NCI-H526 (cell line): ENCODE measurements at regions not wholly inside any gene's neighbourhood (a gene's known extent, or its start where the extent isn't known, plus 50 kb on each side); places are given as distances from the start of the nearest gene placed in this dataset.
A peak's percentile ranks its signal among the peaks of the same experiment; 100 is the strongest.
"Not testable (repeated sequence)": the region's sequence is repeated elsewhere in the genome, so short reads cannot be mapped to it uniquely, and the experiment has no call there.

Experiments
- DNase-seq, 2 experiments: peaks; one replicate each; lab custom pipeline; 2025; lab: John Stamatoyannopoulos, UW

DNA sequence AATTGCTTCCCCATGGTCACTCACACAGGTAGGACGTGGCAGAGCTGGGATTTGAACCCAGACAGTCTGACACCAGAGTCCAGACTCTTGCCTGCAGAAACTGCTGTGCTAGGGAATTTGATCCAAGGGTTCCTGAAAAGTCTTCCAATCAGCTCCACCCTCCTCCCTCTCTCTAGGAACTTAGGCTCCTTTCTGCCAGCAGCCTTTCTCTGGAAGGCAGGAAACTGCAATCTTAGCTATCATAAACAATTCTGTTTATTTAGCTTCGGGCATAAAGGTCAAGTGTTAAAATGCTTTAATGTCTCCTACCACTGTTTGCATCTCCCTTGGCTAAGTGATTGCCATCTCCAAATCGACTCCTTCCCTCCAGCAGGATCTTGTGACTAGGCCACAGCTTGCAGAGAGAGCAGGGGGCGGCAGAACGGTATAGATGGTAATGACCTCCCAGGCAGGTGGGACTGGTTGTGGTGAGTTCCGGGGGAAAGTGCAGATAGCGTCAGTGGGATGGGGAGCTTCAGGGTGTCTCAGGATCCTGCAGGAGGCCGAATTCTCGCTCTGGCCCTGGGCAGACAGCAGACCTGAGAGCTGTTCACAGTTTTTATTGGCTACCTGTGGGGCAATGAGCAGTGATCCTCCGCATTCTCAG lies 882.4 kb upstream of the EEF2KMT start:
- no peak for DNase-seq

DNA sequence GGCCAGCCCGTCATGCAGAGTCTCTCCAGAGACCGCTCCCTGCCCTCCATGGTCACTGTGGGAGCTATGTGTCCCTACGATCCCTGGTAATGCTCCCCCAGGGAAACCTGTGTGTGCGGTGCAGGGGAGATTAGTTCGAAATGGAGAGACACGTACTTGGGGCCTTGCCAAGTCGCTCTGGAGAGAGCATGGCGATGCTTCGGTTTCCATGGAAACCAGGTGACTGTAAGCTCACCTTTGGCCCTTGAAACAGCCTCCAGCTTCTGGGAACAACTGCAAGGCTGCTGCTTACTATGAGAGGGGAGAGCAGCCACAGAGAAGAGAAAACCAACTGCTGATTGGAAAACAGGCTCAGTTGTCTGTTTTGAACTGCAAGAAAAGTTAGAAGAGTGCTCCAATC lies 879.7 kb upstream of the EEF2KMT start:
- DNase-seq: no peak

DNA sequence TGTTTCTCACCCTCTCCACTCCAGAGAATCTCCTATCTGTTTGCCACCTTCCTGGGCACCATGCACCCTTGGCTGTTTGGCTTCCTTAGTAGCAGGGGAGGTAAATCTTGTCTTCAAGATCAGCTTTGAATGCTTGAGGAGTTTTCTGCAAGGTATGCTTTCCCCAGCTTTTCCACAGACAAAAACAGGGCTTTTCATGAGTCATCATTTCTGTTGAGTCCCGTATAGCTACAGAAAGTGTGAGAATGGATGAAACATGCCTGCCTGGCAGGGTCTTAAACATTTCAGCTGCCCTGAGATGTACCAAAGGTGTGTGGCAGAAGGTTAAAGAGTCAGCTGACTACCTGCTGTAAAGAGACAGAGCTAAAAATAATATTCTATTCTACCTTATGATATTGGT lies 875.2 kb upstream of the EEF2KMT start:
- no peak for DNase-seq

DNA sequence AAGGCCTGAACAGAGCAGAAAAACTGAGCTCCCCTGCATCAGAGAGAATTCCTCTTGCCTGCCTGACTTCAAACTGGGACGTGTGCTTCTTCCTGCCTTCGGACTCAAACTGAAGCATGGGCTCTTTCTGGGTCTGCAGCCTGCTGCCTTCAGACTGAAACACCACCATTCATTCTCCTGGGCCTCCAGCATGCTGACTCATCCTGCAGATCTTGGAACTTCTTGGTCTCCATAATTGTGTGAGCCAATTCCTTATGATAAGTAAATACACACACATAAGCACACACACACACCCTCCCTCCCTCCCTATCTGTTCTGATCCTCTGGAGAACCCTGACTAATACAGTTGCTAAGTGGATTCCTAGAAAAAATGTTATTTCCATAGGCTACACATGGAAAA lies 874.3 kb upstream of the EEF2KMT start:
- no peak for DNase-seq

DNA sequence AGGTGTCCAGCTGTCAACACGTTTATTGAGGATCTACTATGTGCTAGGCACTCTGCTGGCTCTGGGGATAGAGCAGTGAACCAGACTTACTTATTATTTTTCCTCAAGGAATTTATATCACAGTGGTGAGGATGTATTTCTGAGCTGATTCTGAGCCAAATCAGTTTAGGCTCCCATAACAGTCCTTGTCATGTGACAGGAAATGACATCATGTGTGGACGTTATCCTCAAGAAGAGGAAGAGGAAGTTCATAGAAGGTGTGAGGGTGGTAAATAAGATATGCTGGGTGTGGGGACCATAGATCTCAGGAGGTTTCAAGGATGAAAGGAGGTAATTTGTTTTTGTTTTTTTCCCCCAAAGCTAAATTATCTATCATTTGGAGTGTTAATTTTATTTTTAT lies 873.5 kb upstream of the EEF2KMT start:
- DNase-seq: no peak

DNA sequence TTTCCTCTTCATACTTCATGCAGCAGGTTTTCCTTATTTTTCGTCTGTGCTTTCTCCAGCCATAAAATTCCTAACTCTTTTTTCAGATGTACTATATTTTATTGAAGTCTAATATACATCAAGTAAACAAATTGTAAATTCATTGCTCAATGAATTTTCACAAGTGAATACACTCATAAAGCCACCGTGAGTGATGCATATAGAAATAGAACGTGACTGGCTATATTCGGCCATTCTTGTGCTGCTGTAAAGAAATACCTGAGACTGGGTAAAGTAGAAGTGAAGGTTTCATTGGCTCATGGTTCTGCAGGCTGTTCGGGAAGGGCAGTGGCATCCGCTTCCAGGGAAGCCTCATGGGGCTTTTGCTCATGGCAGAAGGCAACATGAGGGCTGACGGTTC lies 868.4 kb upstream of the EEF2KMT start:
- no peak for DNase-seq

DNA sequence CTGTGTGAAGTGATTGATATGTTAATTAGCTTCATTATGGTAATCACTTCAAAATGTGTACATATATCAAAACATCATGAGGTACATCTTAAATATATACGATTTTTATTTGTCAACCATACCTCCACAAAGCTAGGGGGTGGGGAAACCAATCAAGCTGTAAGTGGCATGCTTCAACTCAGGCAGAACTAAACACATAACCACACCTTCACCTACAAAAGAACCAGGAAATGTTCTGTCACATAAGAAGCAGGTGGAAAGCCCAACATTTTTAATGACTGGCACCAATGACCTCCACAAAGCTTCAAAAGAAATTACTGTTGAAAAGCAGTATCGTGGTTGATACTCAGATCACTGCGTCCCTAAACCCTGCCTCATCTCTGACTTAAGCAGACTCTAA lies 867.7 kb upstream of the EEF2KMT start:
- no peak for DNase-seq

DNA sequence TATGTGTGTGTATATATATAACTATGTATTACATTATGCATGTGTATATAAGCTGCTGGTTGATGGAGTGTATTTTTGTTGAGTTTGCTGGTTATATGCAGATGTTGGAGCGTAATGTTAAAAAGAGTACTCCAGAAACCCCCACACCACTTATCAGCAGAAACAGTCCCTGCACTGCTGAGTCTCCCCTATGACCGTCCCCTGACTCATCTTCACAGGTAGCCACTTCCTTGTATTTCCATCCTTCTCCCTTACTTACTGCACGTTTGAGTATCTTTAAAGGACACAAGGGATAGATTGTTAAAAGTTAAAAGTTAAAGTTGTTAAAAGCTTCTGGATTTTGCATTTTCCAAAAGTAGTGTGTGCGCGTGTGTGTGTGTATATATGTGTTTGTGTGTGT lies 853.9 kb upstream of the EEF2KMT start:
- no peak for DNase-seq

DNA sequence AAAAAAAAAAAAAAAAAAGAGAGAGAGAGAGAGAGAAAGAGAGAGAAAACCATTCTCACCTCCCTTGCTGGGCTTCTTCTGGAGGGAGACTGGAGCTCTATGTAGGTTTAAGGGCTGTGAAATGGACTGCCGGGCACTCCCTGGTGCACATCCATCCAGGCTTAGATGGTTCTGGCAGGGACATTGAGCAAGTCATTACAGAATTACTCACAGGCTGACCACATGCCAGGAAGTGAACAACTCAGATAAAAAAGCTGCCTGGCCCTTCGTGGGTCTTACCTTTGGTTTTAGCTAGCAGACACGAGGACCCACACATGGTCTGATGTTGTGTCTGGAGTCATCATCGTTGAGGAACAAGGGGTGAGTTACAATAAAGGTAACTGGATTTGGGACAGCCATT lies 847.4 kb upstream of the EEF2KMT start:
- no peak for DNase-seq

DNA sequence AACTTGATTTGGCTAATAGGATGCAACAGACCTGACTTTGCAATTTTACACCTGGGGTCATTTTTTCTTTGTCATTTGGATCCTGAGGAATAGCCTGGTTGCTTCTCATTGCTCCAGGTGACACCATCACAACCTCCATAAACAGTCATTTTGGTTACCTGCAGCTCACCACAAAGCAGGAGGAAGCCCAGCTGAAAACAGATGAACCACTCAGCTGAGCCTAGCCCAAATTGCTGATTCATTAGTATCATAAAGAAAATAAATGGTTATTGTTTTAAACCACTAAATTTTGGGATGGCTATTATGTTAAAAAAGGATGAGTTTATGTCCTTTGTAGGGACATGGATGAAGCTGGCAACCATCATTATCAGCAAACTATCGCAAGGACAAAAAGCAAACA lies 841.0 kb upstream of the EEF2KMT start:
- DNase-seq: no peak

DNA sequence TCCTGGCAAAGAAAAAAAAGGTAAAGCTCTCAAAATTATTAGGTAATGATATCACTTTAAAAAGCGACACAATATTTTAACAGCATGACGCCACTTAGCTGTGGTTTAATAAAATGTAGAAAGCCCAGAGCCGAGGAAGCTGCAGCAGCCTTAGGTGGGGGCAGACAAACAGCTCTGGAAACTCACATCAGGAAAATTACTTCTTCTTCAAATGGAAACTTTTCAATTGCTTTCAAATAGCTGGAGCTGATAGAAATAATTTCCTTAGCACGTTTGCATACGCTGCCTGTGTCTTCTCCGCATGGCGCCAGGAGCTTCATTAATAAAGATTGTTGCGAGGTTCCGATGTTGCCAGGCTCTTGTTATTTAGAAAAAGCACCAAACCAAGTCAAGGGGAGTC lies 835.3 kb upstream of the EEF2KMT start:
- DNase-seq: no peak

DNA sequence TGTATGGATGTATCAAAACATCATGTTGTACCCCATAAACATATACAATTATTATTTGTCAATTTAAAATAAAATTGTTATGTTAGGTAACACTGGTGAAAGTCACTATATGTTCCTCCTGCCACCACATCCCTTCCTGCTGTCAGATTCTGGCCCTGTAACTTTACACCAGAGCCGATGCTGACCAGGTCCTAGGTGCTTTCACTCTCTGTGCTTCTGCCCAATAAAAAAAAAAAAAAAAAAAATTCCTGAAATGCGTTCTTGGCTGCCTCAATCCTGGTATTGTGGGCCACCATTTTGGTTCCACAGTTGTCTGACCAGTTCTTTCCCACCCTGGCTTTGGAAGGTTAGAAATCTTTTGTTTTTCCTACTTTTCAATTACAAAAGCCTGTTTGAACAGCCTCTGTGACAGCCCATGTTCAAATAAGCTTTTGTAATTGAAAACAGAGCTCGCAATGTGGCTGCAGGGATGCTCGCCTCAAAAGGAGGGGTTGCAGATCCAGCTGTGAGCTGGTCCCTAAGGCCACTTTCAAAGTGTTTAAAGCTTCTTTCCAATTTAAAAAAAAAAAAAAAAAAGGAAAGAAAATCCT lies 831.0 kb upstream of the EEF2KMT start:
- DNase-seq: no peak

DNA sequence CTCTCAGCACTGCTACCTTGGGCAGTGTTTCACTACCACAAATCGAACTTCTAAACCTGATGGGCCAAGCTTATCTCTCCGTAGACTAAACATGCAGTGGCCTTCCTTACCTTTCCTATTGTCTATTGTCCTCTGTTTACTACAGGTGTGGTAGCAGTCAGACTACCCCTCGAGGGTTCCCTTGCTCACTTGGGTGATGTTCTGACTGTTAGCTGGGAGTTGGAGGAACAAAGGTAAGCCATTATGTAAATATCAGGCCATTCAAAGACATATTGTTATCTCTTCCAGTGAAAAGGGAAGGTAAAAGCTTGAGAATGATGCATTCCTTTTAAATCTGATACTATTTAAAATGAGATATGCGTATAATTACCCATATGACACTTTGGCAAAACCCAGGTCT lies 828.3 kb upstream of the EEF2KMT start:
- no peak for DNase-seq

DNA sequence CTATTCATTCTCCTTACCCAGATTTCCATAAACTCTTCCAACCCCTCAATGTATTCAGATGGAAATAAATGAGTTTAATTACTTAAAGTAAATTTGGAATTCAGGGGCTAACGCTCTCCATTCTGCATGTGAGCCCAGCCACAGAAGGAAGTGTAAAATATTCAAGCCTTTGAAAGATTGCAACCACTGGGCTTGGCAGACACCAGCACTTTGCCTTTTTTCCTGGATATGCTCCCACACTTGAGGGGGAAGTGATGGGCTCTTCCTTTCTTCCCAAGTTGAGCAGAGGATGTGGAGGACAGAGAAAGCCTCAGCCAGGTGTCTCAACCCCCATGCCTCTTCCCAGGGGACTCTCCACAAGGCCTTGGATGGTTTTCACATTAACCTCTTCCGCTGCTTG lies 825.1 kb upstream of the EEF2KMT start:
- DNase-seq: no peak

DNA sequence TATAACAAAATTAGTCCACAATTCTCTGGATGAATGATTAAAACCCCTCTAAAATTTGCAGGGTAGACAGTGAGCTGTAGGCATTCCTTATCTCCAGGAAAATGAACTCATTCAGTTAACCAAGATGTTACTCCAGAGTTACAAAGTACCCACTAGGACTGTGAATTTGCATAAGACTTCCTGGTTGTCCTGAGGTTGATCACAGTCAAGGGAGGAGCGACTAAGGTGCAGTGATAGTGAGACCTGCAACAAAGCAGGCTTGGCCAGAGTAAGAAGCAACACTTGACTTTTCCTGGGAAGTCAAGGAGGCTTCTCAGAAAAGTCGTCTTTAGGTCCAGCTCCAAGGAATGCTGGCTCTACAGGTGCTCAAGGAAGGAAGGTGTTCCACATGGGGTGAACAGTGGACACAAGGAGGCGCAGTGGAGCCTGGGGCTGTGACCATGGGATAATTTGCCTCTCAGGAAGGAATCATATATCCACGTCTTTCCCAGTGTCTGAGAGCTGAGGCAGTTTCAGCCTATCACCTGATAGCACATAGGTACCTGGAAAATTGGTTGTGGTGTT lies 821.1 kb upstream of the EEF2KMT start:
- DNase-seq: peak in 1 of 2 experiments; percentile 6

DNA sequence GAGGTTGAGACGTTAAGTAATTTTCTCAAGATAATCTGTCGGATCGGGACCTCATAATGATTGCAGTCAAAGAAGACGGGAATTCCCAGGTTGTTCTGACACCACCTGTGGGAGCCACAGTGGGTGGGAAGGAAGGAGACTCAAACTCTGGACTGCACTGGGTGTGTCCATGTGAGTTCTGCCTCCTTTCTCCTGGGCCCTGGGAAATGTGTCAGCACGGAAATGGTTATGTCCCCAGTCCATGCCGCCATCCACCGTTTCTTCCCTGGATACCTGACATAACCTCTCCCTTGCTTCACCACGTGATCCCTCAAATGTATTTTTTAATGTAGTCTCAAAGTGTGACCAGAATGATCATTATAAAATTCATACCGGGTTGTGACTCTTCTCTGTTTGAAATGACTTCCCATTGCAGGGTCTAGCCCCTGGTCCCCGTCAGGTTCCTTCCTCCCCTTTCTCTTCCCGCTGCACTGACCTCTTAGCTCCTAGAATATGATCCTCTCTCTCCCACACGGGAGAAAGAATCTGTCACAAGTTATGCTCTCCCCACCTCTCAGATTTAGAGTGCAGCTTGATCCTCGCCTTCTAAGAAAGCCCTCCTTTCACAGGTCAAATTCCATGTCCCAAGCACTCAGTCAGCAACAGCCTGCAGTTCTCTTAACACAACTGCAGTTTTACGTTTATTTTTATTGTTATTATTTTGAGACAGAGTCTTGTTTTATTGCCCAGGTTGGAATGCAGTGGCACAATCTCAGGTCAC lies 820.0 kb upstream of the EEF2KMT start:
- no peak for DNase-seq

DNA sequence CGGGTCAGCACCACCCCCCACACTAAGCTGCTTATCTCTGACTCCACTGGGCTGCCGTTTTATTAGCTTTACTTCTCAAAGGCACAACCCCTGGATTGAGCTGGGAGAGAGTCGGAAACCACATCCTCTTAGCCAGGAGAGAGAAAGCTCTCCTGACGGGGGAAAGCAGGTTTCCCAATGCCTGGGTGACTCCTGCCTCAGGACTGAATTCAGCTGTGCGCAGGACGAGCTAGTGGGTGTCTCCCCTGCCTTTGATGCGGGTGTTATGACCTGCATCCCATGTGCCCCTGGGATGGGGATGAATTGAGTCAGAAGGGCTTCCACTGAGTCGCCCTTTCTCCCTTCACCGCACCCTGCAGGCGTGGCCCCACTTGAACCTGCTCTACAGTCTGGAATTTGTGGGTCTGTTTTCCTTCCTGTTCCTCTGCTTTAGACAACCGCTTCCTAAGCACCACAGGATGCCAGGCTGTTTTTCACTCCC lies 819.2 kb upstream of the EEF2KMT start:
- DNase-seq: no peak

DNA sequence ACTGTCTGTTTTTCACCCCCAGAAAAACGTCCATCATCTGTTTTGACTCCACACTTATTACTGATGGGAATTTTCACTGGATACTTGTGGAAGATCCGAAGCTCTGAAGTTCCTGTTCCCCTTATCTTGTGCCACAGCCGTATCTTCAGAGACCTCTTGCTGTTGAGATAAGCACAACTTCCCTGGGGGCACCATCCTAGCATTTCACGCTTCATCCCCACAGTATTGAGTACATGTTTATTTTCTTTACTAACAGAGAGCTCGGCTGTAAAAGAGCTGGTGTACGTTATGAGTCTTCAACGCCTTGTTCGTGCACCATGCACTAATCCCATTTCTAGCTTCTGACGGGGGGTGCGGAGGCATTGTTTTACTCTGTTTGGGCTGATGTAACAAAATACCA lies 813.6 kb upstream of the EEF2KMT start:
- DNase-seq: no peak

DNA sequence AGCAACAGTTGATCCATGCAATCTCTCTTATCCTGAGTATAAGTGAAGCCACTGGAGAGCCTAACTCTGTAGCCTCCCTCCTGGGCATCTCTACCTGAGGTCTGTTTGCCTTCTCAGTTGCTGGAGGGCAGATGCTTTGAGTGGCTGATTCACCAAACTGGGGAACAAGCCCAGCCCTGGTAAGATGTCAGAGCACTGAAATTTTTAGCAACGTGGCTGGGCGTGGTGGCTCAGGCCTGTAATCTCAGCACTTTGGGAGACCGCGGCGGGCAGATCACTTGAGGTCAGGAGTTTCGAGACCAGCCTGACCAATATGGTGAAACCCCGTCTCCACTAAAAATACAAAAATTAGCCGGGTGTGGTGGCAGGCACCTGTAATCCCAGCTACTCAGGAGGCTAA lies 812.0 kb upstream of the EEF2KMT start:
- DNase-seq: not testable (repeated sequence)

DNA sequence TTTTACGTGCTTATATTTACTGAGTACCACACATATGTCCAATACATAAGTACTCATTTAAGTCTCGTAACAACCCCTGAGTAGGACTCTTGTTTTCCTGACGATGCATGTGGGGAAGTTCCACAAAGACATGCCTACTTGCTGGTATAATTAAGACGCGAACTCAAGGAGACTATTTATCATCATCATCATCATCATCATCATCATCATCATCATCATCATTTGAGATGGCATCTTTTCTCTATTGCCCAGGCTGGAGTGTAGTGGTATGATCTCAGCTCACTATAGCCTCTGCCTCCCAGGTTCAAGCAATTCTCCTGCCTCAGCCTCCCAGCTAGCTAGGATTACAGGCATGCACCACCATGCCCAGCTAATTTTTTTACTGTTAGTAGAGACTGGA lies 809.9 kb upstream of the EEF2KMT start:
- no peak for DNase-seq

DNA sequence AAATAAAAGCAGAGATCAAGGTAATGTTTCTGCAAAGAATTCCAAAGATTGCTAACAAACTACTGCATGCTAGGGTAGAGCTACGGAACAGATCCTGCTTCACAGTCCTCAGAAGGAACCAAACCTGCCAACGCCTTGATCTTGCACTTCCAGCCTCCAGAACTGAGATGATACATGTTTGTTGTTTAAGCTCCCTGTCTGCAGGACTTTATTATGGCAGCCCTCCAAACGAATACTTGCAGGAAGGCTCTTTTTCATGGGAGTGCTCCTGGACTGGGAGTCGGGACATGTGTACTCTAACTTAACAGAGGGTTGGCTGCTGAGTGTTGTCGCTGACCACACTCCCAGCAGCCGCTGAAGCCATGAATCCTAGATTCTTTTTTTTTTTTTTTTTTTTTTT lies 808.8 kb upstream of the EEF2KMT start:
- DNase-seq: no peak

DNA sequence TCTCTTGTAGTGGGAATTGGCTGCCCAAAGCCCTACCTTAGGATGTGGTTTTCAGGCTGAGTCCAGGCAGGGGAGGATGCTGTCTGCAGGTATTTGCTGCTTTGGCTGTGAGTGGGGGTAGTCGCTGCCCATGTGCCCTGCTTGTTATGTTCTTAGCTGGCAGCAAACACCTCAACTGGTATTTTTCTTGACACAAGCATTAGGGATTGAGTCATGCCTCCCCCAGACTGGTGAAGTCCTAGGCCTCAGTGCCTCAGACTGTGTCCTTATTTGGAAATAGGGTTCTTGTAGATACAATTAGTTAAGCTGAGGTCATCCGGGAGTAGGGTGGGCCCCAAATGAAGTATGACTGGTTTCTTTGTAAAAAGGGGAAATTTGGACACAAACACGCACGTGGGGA lies 808.3 kb upstream of the EEF2KMT start:
- DNase-seq: no peak

DNA sequence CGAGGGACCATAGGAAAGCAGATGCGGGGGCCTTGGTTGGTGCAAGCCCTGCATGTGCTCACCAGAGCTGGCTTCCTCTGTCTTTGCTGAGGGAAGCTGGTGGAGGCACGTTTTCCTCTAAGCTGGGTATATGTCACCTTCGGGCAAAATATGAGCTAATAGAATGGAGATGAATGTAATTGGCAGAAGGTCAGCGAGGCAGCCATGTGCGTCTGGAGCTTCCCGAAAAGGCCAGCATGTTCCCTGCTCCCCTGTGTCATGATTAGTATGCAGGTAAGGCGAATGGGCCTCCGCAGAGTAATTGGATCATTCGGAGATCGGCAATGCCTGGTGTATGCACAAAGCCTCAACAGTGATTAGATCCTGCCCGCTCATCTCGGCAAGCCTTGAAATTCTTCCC lies 806.2 kb upstream of the EEF2KMT start:
- DNase-seq: no peak
